HG02642 (cell line): ENCODE measurements at regions not wholly inside any gene's neighbourhood (a gene's known extent, or its start where the extent isn't known, plus 50 kb on each side); places are given as distances from the start of the nearest gene placed in this dataset.
"Not testable (repeated sequence)": the region's sequence is repeated elsewhere in the genome, so short reads cannot be mapped to it uniquely, and the experiment has no call there.

Experiments used
- ATAC-seq: cut with Tn5 transposase; IDR thresholded peaks from one replicate; pipeline ENCODE4 v1.9.1; 2021; ENCODE audit warnings: mild to moderate bottlenecking; ENCODE audit not compliant: unreplicated experiment, poor library complexity

GRCh38 chr22:47860907-47861306 is 1098.5 kb downstream of the TBC1D22A start:
- not testable (repeated sequence) for ATAC-seq

GRCh38 chr22:47859881-47860525 is 1097.6 kb downstream of the TBC1D22A start:
- ATAC-seq = no peak

- ATAC-seq = no peak
Observed at GRCh38 chr22:47858773-47859306, 1096.4 kb downstream of the TBC1D22A start.

GRCh38 chr22:47854680-47855079 is 1092.2 kb downstream of the TBC1D22A start:
- ATAC-seq = no peak

GRCh38 chr22:47854251-47854650 is 1091.8 kb downstream of the TBC1D22A start:
- ATAC-seq = no peak

- no peak for ATAC-seq
Observed at GRCh38 chr22:47853750-47854149, 1091.3 kb downstream of the TBC1D22A start.

GRCh38 chr22:47851586-47851985 is 1089.1 kb downstream of the TBC1D22A start:
- ATAC-seq = no peak

GRCh38 chr22:47850644-47851151 is 1088.2 kb downstream of the TBC1D22A start:
- ATAC-seq = no peak

GRCh38 chr22:47849576-47849975 is 1087.1 kb downstream of the TBC1D22A start:
- no peak for ATAC-seq

GRCh38 chr22:47848184-47848920 is 1085.9 kb downstream of the TBC1D22A start:
- no peak for ATAC-seq

- ATAC-seq = no peak
Observed at GRCh38 chr22:47847131-47847890, 1084.9 kb downstream of the TBC1D22A start.

- no peak for ATAC-seq
Observed at GRCh38 chr22:47846206-47846605, 1083.8 kb downstream of the TBC1D22A start.

- ATAC-seq = no peak
Observed at GRCh38 chr22:47842119-47842518, 1079.7 kb downstream of the TBC1D22A start.

GRCh38 chr22:47841156-47841555 is 1078.7 kb downstream of the TBC1D22A start:
- ATAC-seq = no peak

- ATAC-seq = no peak
Observed at GRCh38 chr22:47839595-47840227, 1077.3 kb downstream of the TBC1D22A start.

- no peak for ATAC-seq
Observed at GRCh38 chr22:47837703-47838102, 1075.3 kb downstream of the TBC1D22A start.

GRCh38 chr22:47836957-47837356 is 1074.5 kb downstream of the TBC1D22A start:
- ATAC-seq = no peak

GRCh38 chr22:47835726-47836125 is 1073.3 kb downstream of the TBC1D22A start:
- ATAC-seq = no peak

GRCh38 chr22:47826016-47826415 is 1063.6 kb downstream of the TBC1D22A start:
- no peak for ATAC-seq

GRCh38 chr22:47822422-47822821 is 1060.0 kb downstream of the TBC1D22A start:
- no peak for ATAC-seq
